Osteocyte (in vitro differentiated cells): ENCODE measurements at regions not wholly inside any gene's neighbourhood (a gene's known extent, or its start where the extent isn't known, plus 50 kb on each side); places are given as distances from the start of the nearest gene placed in this dataset.

Source experiments
- DNase-seq: peaks from one replicate; pipeline ENCODE4 v3.0.0; 2021; ENCODE audit warnings: mixed read lengths; ENCODE audit not compliant: unreplicated experiment; ENCODE audit errors: extremely low spot score
- H3K27ac Mint-ChIP-seq: one replicate; pipeline ENCODE4 v1.8.0; 2021; ENCODE audit warnings: mild to moderate bottlenecking, mixed read lengths; ENCODE audit not compliant: unreplicated experiment
- H3K27me3 Mint-ChIP-seq: one replicate; pipeline ENCODE4 v1.8.0; 2021; ENCODE audit warnings: mixed read lengths; ENCODE audit not compliant: unreplicated experiment
- H3K36me3 Mint-ChIP-seq: one replicate; pipeline ENCODE4 v1.8.0; 2021; ENCODE audit warnings: mixed read lengths; ENCODE audit not compliant: unreplicated experiment
- H3K4me1 Mint-ChIP-seq: one replicate; pipeline ENCODE4 v1.8.0; 2021; ENCODE audit warnings: mixed read lengths; ENCODE audit not compliant: unreplicated experiment
- H3K4me3 Mint-ChIP-seq: one replicate; pipeline ENCODE4 v1.8.0; 2021; ENCODE audit warnings: mild to moderate bottlenecking, moderate library complexity, mixed read lengths; ENCODE audit not compliant: unreplicated experiment
- H3K9me3 Mint-ChIP-seq: one replicate; pipeline ENCODE4 v1.8.0; 2021; ENCODE audit warnings: mixed read lengths; ENCODE audit not compliant: unreplicated experiment
- CTCF ChIP-seq: fragments of 200-600 bp; sonication (generic); IDR thresholded peaks from 2 replicates; pipeline ENCODE4 v1.5.0; 2021; ENCODE audit warnings: antibody characterized with exemption, mild to moderate bottlenecking, moderate library complexity

- TF ChIP-seq CTCF = no peak
- Mint-ChIP-seq H3K27me3 (peaks cover 11% of the 10 kb centered on the region), H3K9me3 (no peaks in the 10 kb centered on the region), H3K36me3 (no peaks in the 10 kb centered on the region), H3K4me3 (no peak overlapping the region), H3K27ac (no peak overlapping the region), H3K4me1 (no peaks in the 10 kb centered on the region)
- no peak for DNase-seq
Observed at GRCh38 chr2:126748188-126748760, 92.3 kb downstream of the GYPC start.

- no peak for TF ChIP-seq CTCF
- no peaks in the 10 kb centered on the region for H3K9me3 Mint-ChIP-seq
- H3K27ac Mint-ChIP-seq = no peak overlapping the region
- H3K27me3 Mint-ChIP-seq = peaks cover 11% of the 10 kb centered on the region
- no peaks in the 10 kb centered on the region for H3K36me3 Mint-ChIP-seq
- no peaks in the 10 kb centered on the region for H3K4me1 Mint-ChIP-seq
- no peak for DNase-seq
- no peak overlapping the region for H3K4me3 Mint-ChIP-seq
Observed at GRCh38 chr2:126748929-126749518, 93.1 kb downstream of the GYPC start.

- Mint-ChIP-seq H3K27ac (no peak overlapping the region), H3K4me3 (no peak overlapping the region), H3K9me3 (no peaks in the 10 kb centered on the region), H3K36me3 (no peaks in the 10 kb centered on the region), H3K4me1 (no peaks in the 10 kb centered on the region), H3K27me3 (peaks cover 11% of the 10 kb centered on the region)
- peak; percentile 30 for DNase-seq
- TF ChIP-seq CTCF = peak; percentile 34
Observed at GRCh38 chr2:126749537-126749936, 93.6 kb downstream of the GYPC start.

- H3K9me3 Mint-ChIP-seq = no peaks in the 10 kb centered on the region
- no peak overlapping the region for H3K4me3 Mint-ChIP-seq
- H3K27ac Mint-ChIP-seq = no peak overlapping the region
- no peak for TF ChIP-seq CTCF
- no peaks in the 10 kb centered on the region for H3K36me3 Mint-ChIP-seq
- DNase-seq = no peak
- peaks cover 14% of the 10 kb centered on the region for H3K27me3 Mint-ChIP-seq
- no peaks in the 10 kb centered on the region for H3K4me1 Mint-ChIP-seq
Observed at GRCh38 chr2:126750506-126750905, 94.5 kb downstream of the GYPC start.

GRCh38 chr2:126751477-126751876, 95.5 kb downstream of the GYPC start:
- Mint-ChIP-seq H3K27ac (no peak overlapping the region), H3K36me3 (no peaks in the 10 kb centered on the region), H3K9me3 (no peaks in the 10 kb centered on the region), H3K4me1 (no peaks in the 10 kb centered on the region), H3K27me3 (peaks cover 21% of the 10 kb centered on the region), H3K4me3 (no peak overlapping the region)
- DNase-seq = peak; percentile 64
- TF ChIP-seq CTCF = no peak
